ENCODE measurements at regions not wholly inside any gene's neighbourhood (a gene's known extent, or its start where the extent isn't known, plus 50 kb on each side); places are given as distances from the start of the nearest gene placed in this dataset.

- Histone ChIP-seq H3K79me2 (ENCODE audit: control insufficient read depth, insufficient read depth, low read length) (no peaks in the 10 kb centered on the region), H3K4me3 (ENCODE audit: control extremely low read depth in 1 of 5, extremely low read depth in 1 of 5, insufficient read depth in 1 of 5, low read depth in 2 of 5, low read length in 4 of 5) (no peak overlapping the region), H3K27ac (ENCODE audit: low read length in 2 of 2) (no peak overlapping the region), H2AFZ (ENCODE audit: insufficient read depth, low read depth, low read length, poor library complexity, severe bottlenecking) (no peak overlapping the region), H3K4me1 (ENCODE audit: control insufficient read depth in 2 of 2, insufficient read depth in 2 of 2, low read length in 2 of 2) (no peaks in the 10 kb centered on the region), H4K20me1 (ENCODE audit: control insufficient read depth, insufficient read depth, low read length, poor library complexity, severe bottlenecking) (no peaks in the 10 kb centered on the region), H3K9ac (ENCODE audit: low read length) (no peak overlapping the region), H3K36me3 (replicated peaks in 1 of 2; ENCODE audit: control extremely low read depth in 1 of 2, control insufficient read depth in 1 of 2, extremely low read depth in 1 of 2, insufficient read depth in 2 of 2, low read length in 1 of 2) (no peaks in the 10 kb centered on the region), H3K4me2 (replicated peaks; ENCODE audit: low read depth, low read length, poor library complexity, severe bottlenecking) (no peak overlapping the region), H3K27me3 (replicated peaks in 1 of 4; ENCODE audit: control extremely low read depth in 1 of 4, control insufficient read depth in 3 of 4, insufficient read depth in 4 of 4, low read length in 3 of 4) (no peaks in the 10 kb centered on the region), H3K9me3 (ENCODE audit: control extremely low read depth in 1 of 3, control insufficient read depth in 2 of 3, insufficient read depth in 1 of 3, low read length in 2 of 3) (peaks cover 0 to 18% (median 7%) of the 10 kb centered on the region in 3 donors)
- Mint-ChIP-seq H3K27me3 (no peaks in the 10 kb centered on the region), H3K27ac (no peak overlapping the region), H3K4me1 (no peaks in the 10 kb centered on the region), H3K4me3 (no peak overlapping the region), H3K9me3 (ENCODE audit: insufficient read depth) (peaks cover 3% of the 10 kb centered on the region)
- TF ChIP-seq CTCF (IDR thresholded peaks at IDR 0.05) (no peak), EZH2 (IDR thresholded peaks at IDR 0.05; ENCODE audit: borderline replicate concordance, insufficient read depth, low read depth, low read length, poor library complexity, severe bottlenecking) (no peak)
- ChIA-PET CTCF (no interaction called here), POLR2A (no interaction called here)
- 60% methylated on average over 2 of the region's 3 CpGs for WGBS (ENCODE audit: insufficient coverage)
- DNase-seq (no peak), ATAC-seq (ENCODE audit: low read depth) (no peak)
- intact Hi-C loops (cut with micrococcal nuclease): no loop called here
Observed at GRCh38 chr15:24901409-24901808, 53.4 kb upstream of the SNRPN start.
